HG03159 (cell line): ENCODE measurements at regions not wholly inside any gene's neighbourhood (a gene's known extent, or its start where the extent isn't known, plus 50 kb on each side); places are given as distances from the start of the nearest gene placed in this dataset.

ENCODE experiments used
- ATAC-seq: cut with Tn5 transposase; IDR thresholded peaks from one replicate; pipeline ENCODE4 v1.9.1; 2021; ENCODE audit warnings: mild to moderate bottlenecking, moderate library complexity; ENCODE audit not compliant: unreplicated experiment

- no peak for ATAC-seq
Measured at GRCh38 chr12:77319166-77319565, 253.8 kb upstream of the E2F7 start.

DNA sequence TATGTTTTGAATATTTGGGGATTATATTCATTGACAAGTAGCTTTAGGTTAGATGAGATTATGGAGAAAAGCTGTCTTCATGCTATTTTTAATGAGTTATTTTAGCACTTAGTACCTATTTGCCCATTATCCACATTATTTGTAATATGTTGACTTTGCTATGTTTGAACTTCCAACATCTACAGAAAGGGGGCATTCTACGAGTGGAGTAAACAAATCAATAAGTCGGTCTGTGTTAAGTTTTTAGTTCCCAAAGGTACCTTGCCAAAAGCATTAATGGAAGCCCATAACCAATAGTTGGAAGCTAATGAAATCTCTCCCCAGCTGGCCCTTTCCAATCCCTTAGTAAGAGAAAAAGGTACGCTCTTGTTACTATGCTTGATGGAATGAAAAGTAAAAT lies 250.0 kb upstream of the E2F7 start:
- ATAC-seq: no peak

GRCh38 chr12:77314378-77315052 lies 249.1 kb upstream of the E2F7 start:
- ATAC-seq: no peak

GRCh38 chr12:77308056-77308455 lies 242.7 kb upstream of the E2F7 start:
- no peak for ATAC-seq

- no peak for ATAC-seq
Measured at GRCh38 chr12:77300811-77301210, 235.4 kb upstream of the E2F7 start.

DNA sequence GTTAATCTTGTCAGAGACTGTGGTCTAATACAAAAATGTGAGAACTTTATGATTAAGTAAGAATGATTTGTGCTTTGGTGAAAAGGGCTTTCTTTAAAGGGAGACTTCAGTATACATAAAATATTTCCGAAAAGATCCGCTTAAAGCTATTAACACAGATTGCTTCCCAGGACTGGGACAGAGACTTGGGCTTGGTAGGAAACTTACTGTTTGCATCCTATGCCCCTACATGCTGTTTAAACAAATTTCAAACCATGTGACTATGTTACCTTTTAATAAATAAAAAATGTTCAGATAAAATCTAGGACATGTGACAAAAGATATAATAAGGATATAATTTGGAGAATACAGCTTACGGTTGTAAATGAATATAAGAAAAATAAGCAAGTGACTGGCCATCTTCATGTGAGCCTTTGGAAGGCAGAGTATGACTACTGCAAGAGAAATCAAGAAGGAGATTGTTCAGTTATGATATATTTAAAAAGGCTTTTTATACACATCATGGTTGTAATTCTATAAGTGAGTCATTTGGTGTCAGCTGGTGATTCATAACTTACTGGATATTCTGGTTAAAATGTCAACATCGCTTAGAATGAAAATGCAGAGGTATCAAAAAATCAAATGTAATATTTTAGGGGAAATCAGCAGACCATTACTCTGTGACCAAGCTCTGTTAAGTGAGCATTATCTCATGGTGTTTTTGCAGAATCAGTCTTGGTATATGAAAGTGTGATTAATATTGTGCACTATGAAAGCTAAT lies 234.7 kb upstream of the E2F7 start:
- ATAC-seq: no peak

GRCh38 chr12:77299001-77299400 lies 233.6 kb upstream of the E2F7 start:
- no peak for ATAC-seq

- ATAC-seq: no peak
Measured at GRCh38 chr12:77294016-77294415, 228.6 kb upstream of the E2F7 start.

DNA sequence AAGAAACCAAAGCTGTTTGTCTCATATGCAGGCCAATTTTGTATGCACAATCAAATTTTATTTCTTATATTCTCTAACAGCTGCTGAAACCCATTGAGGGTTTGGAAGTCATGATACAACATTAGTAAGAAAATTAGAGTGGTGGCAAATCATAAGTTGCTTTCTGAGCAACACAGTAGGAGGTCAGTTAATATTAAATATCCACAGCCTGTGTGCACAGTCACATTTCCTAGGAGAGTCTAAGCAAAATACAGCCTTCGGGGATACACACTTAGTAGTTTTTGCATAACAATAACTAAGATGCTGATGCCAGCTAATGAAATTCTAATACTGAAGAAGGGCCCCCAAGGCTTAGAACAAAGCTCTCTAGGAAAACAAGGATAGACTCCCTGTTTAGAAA lies 209.6 kb upstream of the E2F7 start:
- no peak for ATAC-seq

DNA sequence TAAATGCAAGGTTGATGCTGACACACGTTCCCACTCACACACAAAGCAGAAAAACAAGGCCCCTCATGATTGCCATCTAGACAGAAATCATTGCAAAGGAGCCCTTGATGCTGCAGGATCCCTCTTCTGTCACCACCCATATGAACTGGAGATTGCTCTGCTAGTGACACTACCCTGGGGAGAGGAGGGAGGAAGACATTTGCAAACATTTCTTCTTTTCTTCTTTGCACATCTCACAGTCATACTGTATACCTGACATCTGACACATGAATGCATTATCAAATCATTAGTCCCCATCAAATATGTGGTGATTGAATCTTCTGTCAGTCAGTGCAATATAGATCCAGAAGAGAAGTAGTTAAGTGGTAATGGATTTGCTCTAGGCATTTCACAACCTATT lies 208.5 kb upstream of the E2F7 start:
- no peak for ATAC-seq

- no peak for ATAC-seq
Measured at GRCh38 chr12:77256956-77257355, 191.6 kb upstream of the E2F7 start.

DNA sequence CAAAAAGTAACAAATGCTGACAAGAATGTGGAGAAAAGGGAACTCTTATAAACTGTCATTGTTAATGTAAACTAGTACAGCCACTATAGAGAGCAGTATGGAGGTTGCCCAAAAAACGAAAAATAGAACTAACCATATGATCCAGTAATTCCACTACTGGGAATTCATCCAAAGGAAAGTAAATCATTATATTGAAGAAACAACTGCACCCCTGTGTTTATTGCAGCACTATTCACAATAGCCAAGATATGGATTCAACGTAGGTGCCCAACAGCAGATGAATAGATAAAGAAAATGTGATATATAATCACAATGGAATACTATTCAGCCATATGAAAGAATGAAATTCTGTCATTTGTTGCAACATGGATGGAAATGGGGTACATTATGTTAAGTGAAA lies 188.0 kb upstream of the E2F7 start:
- no peak for ATAC-seq

DNA sequence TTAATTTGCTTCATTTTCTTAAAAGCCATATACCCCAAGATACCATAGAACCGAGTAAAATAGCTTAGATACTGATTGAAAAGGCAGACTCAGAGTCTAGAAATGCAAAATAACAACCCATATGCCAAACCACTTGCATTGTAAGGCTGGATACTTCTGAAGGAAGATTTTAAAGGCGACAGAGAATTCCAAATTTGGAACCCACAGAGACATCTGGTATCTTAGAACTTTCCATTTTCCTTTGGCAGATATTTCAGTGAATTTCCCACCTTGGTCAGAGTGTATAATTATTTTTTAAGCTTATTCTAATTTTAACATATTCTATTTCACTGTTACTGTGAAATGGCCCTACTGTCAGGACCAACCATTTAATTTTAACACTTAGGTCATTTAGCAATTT lies 186.4 kb upstream of the E2F7 start:
- no peak for ATAC-seq

GRCh38 chr12:77249892-77250291 lies 184.5 kb upstream of the E2F7 start:
- no peak for ATAC-seq

DNA sequence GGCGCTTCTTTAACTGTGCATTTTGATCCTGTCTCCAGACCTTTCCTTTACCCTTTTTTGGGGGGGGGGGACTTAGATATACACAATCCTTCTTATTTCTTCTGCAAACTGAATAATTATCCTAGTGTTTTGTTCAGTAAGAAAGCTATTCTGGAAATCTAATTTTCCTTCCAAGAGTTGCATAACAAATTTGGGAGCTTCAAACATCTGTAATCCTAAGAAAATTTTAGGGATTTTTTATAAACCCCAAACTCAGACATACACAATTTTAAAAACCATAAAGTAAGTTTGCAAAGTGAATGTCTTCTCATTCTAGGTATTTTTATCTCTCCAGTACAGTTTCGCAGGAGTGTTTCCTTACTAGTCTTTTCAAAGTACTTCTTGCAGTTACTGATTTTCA lies 182.7 kb upstream of the E2F7 start:
- no peak for ATAC-seq

GRCh38 chr12:77247542-77247941 lies 182.2 kb upstream of the E2F7 start:
- no peak for ATAC-seq

DNA sequence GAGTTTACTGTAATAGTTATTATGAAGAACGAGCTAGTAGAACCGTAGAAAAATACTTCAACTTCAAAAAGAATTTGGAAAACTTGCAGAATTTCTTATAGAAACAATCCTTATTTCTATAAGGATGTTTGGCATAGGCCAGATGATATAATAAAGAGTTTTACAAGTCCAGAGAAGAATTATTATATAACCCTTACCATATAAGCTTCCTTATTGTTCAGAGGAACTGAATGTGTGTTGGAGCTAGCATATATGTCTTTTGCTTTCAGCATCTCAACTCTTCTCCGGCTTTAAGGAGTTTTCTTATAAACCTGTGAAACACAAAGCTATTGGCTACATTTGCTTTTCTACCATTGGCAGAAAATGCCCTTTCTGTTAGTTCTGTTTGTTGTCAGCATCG lies 178.0 kb upstream of the E2F7 start:
- ATAC-seq: no peak

- ATAC-seq: no peak
Measured at GRCh38 chr12:77239617-77240016, 174.2 kb upstream of the E2F7 start.

DNA sequence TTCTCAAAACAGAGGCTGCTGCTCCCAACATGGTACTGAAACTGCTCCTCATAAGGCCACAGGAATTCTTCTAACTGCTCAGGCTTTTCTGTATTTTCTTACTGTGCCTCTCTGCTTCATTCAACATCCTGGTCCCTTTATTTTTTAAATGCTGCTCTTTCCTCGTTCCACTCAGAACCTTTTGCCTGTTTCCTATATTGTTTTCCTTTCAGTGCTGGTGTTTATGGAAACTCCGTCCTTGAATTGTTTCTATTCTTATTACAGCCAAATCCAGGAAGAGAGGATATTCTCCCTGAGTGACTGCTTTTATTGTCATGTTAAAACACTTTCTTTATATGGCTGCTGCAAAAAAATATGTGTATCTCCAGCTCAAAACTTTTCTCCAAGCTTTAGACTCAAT lies 173.0 kb upstream of the E2F7 start:
- ATAC-seq: no peak

GRCh38 chr12:77237896-77238295 lies 172.5 kb upstream of the E2F7 start:
- no peak for ATAC-seq

- no peak for ATAC-seq
Measured at GRCh38 chr12:77236066-77236465, 170.7 kb upstream of the E2F7 start.

DNA sequence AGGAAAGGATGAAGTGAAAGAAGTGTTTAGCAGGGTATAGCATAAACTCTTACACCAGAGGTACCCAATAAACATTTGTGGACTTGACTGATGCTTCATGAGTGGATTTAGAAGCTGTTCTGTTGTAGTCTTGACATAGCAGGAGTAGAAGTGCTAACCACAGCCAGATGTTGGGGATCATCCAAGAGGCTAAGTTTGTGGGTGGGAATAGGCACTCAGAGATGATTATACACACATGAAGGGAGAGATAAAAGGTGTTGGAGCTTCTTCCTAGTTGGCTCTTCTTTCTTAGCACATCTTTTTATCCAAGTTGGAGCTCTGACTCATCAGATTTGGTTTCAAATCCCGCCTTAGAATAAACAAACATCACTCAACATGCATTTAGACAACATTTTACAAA lies 166.7 kb upstream of the E2F7 start:
- no peak for ATAC-seq

DNA sequence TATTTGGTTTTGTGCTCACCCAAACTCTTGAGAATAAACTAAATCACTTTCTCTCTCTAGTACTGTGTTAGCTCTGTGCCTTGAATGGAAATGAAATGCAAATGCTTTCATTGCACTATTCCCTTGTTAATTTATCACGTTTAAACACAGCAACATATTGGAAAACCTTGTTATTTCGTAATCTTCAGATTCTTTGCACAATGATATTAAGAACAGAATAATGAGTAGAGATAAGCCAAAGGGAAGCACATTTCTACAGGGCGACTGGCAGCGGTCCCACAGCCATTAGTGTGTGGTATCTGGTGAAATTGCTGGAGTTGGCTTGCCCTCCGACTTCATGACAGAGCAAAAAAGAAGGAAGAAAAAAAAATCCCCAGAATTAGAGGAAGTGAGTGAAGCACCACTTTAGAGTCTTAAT lies 166.1 kb upstream of the E2F7 start:
- ATAC-seq: no peak
